ENCODE measurements at regions not wholly inside any gene's neighbourhood (a gene's known extent, or its start where the extent isn't known, plus 50 kb on each side); places are given as distances from the start of the nearest gene placed in this dataset.

DNA sequence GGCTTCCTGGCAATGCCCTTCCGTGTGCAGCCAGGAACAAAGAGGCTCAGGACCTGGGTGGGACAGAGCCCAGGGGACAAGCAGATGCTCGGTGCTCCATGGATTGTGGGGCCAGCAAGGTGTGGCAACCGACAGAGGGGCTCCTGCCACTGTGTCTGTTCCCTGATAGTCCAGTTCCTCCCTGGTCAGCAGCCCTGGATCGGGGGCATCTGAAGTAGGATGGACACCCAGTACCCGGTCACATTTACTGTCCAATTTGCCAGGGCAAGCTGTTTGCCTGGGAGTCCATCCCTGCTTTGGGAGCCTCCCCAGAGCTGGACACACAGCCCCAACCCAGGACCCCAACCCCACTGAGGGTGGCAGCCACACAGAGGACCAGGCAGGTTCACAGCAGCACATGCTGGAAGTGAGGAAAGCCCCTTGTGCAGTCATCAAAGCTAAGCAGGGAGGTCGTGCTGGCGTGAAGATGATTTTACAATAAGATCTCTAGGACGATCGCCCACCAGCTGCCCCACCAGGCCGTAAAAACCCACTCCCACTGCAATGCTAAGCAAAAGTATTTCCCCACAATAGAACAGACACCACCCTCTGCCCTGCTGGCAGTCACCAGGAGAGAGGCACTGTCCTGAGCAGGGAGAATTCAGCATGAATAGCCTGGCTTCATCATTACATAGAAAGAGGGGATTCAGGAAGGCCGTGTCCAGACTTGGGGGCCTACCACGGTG, 141.7 kb downstream of the NDUFA10 start:
- DNase-seq (ENCODE audit: extremely low read depth, low read depth), result no peak

DNA sequence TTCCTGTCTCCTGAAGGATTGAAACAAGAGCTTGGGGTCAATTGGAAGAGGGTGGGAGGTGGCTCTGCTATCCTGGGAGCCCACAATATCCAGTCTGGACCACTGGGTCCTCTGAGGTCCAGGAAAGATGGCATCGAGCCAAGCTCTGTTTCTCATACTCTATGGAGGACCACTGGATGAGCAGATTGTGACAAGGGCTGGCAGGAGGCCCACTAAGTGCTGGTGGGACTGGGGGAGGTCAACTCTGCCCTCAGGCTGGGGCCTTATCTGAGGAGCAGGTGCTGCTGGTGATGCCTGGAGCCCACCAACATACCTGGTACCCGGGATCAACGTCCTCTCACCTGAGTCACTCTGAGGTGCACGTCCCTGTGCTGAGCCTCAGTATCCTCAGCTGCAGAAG, 142.4 kb downstream of the NDUFA10 start:
- no peak for DNase-seq (ENCODE audit: extremely low read depth, low read depth)

GRCh38 chr2:239882331-239882732, 142.8 kb downstream of the NDUFA10 start:
- DNase-seq (ENCODE audit: extremely low read depth, low read depth), result peak; percentile 21

GRCh38 chr2:239881561-239882320, 143.4 kb downstream of the NDUFA10 start:
- no peak for DNase-seq (ENCODE audit: extremely low read depth, low read depth)

GRCh38 chr2:239881031-239881471, 144.1 kb downstream of the NDUFA10 start:
- no peak for DNase-seq (ENCODE audit: extremely low read depth, low read depth)

DNA sequence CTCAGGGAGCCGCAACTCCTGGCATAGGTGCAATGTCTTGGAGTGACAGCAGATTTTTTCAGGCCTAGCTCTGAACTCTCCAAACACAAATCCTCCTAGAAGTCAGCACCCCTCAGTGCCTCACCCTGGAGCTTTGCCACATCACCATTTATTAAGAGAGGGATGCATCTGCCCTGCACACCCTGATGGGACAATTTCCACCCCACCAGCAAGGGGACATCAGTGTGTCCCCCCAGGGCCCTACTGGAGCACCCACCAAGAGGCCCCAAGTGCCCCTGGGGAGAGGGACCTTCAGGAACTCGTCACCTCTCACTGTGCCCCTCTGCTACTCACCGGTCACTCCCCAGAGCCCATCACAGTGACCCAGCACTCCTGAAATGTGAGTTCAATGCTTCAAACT, 144.7 kb downstream of the NDUFA10 start:
- DNase-seq (ENCODE audit: extremely low read depth, low read depth), result no peak

GRCh38 chr2:239879423-239880084, 145.6 kb downstream of the NDUFA10 start:
- no peak for DNase-seq (ENCODE audit: extremely low read depth, low read depth)

GRCh38 chr2:239878686-239879085, 146.5 kb downstream of the NDUFA10 start:
- no peak for DNase-seq (ENCODE audit: extremely low read depth, low read depth)

- DNase-seq (ENCODE audit: extremely low read depth, low read depth), result no peak
Observed at GRCh38 chr2:239876948-239877289, 148.2 kb downstream of the NDUFA10 start.

GRCh38 chr2:239876271-239876947, 148.7 kb downstream of the NDUFA10 start:
- DNase-seq (ENCODE audit: extremely low read depth, low read depth), result no peak

- DNase-seq (ENCODE audit: extremely low read depth, low read depth), result no peak
Observed at GRCh38 chr2:239874636-239875356, 150.3 kb downstream of the NDUFA10 start.

GRCh38 chr2:239873656-239874635, 151.2 kb downstream of the NDUFA10 start:
- no peak for DNase-seq (ENCODE audit: extremely low read depth, low read depth)

- no peak for DNase-seq (ENCODE audit: extremely low read depth, low read depth)
Observed at GRCh38 chr2:239871481-239872435, 153.4 kb downstream of the NDUFA10 start.

GRCh38 chr2:239870863-239871262, 154.3 kb downstream of the NDUFA10 start:
- no peak for DNase-seq (ENCODE audit: extremely low read depth, low read depth)

DNA sequence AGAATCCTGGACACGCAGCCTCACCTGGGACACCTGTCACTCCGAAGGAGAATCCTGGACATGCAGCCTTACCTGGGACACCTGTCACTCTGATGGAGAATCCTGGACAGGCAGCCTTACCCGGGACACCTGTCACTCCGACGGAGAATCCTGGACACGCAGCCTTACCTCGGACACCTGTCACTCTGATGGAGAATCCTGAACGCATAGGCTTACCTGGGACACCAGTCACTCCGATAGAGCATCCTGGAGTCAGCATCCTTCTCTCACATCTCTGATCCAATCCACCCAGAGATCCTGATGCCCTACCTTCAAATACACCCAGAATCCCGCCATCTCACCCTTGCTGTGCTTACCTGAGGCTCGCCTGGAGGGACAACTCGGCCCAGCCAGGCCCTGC, 154.9 kb downstream of the NDUFA10 start:
- DNase-seq (ENCODE audit: extremely low read depth, low read depth), result no peak

DNA sequence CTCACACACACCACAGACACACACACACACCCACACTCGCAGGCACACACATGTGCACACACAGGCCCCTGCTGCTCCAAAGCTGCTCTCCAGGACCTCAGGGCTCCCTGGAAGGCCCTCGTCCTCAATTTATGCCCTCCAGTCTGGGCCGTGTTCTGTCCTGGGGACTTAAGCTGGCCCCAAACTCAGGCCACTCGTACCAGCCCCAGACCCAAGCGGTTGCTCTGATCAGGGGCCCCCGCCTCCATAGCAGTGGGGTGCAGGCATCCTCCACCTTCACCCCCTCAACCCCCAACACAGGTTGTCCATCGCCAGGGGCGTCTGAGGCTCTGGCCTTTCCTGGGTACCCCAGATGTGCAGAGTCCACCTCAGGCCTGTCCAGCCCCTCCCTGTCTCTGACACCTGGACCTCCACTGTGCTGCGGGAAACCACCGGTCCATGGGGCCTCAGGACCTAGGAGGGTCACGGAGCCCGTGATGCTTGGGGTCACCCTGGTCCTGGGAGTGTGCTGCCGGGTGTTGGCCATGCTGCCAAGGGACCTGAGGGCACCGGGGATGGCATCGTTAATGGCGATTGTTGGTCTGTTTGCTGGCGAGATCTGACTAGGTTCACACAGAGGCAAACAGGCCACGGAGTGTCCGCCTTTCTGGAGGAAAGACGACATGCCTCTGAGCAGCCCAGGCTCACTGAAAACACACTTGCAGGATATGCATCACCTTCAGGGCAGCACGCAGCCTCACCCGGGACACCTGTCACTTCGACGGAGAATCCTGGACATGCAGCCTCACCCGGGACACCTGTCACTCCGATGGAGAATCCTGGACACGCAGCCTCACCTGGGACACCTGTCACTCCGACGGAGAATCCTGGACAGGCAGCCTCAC, 155.6 kb downstream of the NDUFA10 start:
- DNase-seq (ENCODE audit: extremely low read depth, low read depth), result no peak

DNA sequence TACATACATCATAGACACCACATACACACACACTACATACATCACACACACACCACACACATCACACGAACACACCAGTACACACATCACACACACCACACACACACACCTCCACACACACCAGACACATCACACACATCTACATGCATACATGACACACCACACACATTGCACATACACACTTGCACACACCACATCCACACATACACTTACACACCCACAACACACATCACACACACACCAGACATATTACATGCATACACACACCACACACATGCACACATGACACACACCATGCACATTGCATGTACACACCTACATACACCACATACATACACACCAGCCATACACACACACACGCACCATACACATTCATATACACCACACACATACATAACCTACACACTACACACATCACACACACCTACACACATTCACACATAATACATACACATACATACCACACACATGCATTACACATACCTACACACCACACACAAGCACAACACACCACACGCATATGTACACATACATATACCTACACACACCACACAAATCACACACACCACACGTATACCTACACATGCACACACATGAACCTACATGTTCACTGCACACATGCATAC, 156.5 kb downstream of the NDUFA10 start:
- DNase-seq (ENCODE audit: extremely low read depth, low read depth), result no peak
